GM19035 (cell line): ENCODE measurements at regions not wholly inside any gene's neighbourhood (a gene's known extent, or its start where the extent isn't known, plus 50 kb on each side); places are given as distances from the start of the nearest gene placed in this dataset.
"Not testable (repeated sequence)": the region's sequence is repeated elsewhere in the genome, so short reads cannot be mapped to it uniquely, and the experiment has no call there.

Experiments
- ATAC-seq: cut with Tn5 transposase; IDR thresholded peaks from one replicate; pipeline ENCODE4 v1.9.1; 2021; ENCODE audit not compliant: unreplicated experiment

GRCh38 chr7:98727146-98727709 lies 110.1 kb downstream of the NPTX2 start:
- no peak for ATAC-seq

DNA sequence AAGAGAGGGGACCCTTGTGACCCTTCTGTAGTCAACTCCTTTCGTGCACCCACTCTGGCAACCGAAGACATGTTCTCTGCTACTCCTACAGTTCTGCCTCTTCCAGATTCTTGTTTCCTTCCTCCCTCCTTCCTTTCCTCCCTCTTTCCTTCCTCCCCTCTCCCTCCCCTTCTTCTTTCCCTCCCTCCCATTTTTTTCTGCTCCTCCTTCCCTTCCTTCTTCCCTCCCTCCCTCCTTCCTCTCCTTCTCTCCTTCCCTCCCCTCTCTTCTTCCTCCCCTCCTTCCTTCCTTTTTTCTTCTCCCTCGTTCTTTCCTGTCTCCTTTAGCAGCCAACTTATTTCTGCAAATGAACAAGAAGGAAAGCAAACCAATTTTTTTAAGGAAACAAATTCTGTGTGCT lies 111.5 kb downstream of the NPTX2 start:
- ATAC-seq = no peak

DNA sequence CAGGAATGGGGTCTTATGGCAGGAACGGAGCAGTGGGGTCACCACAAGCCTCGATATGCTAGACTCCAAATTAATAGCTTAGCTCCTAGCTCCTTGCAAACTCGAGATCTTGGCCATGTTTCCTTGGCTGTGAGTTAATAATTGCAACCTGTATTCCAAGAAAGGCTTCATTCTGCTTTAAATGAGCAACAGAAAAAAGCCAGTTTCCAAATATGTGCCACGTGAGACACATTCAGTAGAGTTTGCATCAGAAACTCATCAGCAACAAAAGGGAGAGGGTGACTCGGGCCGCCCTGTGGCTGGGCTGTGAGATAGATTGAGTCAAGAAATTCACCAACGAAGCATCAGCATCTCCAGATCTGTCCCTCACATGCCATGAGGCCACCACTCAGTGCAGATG lies 112.0 kb downstream of the NPTX2 start:
- no peak for ATAC-seq

- no peak for ATAC-seq
Measured at GRCh38 chr7:98730326-98730725, 113.2 kb downstream of the NPTX2 start.

DNA sequence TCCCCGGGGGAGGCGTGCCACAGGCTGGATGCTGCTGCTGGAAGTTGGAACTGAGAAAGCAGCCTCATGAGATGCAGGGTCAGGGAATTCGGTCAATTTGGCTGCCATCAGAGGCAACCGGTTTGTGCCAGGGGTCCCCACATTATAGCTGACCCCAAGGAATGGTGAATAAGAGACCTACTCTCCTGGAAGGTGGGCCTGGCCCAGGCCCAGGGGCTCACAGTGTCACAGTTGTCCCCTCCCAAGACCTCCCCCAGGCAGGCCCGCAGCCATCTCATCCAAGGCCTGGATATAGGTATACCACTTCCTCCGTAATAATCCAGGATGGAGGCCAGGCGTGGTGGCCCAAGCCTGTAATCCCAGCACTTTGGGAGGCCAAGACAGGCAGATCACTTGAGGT lies 114.6 kb downstream of the NPTX2 start:
- ATAC-seq = no peak

- ATAC-seq = no peak
Measured at GRCh38 chr7:98733036-98733435, 116.0 kb downstream of the NPTX2 start.

- ATAC-seq = no peak
Measured at GRCh38 chr7:98735801-98736200, 118.7 kb downstream of the NPTX2 start.

GRCh38 chr7:98736461-98736860 lies 119.4 kb downstream of the NPTX2 start:
- not testable (repeated sequence) for ATAC-seq

DNA sequence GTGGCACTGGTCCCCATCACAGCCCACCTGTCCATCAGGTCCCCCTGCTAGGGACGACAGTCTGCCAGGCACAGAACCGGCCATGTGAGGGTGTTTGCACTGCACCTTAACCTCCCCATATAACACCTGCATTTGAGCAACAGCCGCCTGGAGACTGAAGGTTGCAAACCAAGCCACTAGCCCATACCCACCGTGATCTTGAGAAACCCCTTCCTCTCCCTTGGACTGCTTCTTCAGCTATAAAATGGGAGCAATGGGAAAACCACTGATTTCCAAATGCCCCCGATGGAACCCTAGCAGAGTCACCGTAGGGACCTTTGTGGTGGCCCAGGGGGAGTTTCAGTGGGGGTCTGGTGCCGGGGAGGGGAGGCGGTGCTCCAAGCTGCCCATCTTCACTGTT lies 120.1 kb downstream of the NPTX2 start:
- no peak for ATAC-seq

DNA sequence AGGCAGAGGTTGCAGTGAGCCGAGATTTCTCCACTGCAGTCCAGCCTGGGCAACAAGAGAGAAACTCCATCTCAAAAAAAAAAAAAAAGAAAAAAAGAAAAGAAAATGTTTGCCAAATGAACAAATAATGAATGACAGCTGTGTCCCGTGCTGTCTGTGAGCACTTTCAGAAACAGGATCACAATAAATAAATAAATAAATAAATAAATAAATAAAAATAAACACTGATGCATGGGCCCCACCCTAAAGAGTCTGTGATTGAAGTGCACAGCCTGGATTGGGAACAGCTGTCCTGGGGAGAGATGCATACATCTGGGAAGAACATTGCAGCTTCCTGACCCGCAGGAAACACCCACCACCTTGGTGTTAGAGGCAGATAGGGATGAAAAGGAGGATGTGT lies 123.6 kb downstream of the NPTX2 start:
- ATAC-seq = no peak

- ATAC-seq = no peak
Measured at GRCh38 chr7:98745722-98746318, 124.0 kb downstream of the TMEM130 start.

DNA sequence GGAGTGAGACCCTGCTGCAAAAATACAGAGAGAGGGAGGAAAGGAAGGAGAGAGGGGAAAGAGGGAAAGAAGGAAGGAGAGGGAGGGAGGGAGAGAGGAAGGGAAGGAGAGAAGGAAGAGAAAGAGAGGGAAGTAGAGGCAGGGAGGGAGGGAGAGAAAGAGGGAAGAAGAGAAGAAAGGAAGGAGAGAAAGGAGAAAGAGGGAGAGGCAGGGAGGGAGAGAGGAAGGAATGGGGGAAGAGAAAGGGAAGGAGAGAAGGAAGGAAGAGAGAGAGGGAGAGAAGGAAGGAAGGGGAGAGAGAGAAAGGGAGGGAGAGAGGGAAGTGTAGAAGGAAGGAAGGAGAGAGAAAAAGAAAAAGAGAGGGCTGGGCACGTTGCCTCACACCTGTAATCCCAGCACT lies 121.7 kb downstream of the TMEM130 start:
- no peak for ATAC-seq

- ATAC-seq = no peak
Measured at GRCh38 chr7:98753176-98753575, 116.6 kb downstream of the TMEM130 start.

DNA sequence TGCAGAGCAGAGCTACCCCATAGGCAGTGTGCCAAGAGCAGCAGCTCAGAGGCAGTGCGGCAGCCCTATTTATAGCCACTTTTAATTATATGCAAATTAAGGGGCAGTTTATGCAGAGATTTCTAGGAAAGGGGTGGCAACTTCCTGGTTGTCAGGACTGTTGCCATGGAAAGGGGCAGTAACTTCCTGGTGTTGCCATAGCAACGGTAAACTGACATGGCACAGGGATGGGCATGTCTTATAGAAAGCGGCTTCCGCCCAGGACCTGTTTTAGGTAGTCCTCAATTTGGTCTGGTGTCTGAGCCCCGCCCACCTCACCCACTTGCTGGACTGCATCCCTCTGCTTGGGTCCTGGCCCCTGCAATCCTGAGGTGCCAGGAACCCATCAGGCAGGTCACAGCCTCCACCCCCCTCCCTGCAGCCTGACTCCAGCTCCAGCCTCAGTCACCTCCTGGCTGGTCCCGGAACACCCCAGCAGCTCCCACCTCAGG lies 115.8 kb downstream of the TMEM130 start:
- ATAC-seq = no peak

- no peak for ATAC-seq
Measured at GRCh38 chr7:98755138-98755898, 114.5 kb downstream of the TMEM130 start.

DNA sequence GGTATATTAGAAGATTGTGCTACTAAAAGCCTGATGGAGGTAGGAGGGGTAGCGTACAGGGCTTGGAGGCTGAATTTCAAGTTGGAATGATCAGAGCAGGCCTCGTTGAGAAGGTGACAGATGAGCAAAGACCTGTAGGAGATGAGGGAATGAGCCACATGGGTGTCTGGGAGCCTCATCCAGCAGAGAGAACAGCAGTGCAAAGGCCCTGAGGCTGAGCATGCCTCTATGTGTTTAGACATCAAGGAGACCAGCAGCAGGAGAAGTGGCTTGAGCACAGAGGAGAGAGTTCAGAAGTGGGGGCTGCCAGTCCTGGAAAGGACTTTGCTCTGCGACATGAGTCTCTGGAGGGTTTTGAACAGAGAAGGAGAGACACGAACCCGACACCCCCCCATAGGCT lies 111.7 kb downstream of the TMEM130 start:
- no peak for ATAC-seq

- ATAC-seq = no peak
Measured at GRCh38 chr7:98760201-98760651, 109.6 kb downstream of the TMEM130 start.

- ATAC-seq = no peak
Measured at GRCh38 chr7:98761225-98761624, 108.6 kb downstream of the TMEM130 start.

- no peak for ATAC-seq
Measured at GRCh38 chr7:98762620-98763019, 107.2 kb downstream of the TMEM130 start.

GRCh38 chr7:98763441-98763840 lies 106.4 kb downstream of the TMEM130 start:
- no peak for ATAC-seq

- ATAC-seq = no peak
Measured at GRCh38 chr7:98764946-98765345, 104.9 kb downstream of the TMEM130 start.

- ATAC-seq = not testable (repeated sequence)
Measured at GRCh38 chr7:98770085-98770484, 99.7 kb downstream of the TMEM130 start.
